ENCODE measurements at regions not wholly inside any gene's neighbourhood (a gene's known extent, or its start where the extent isn't known, plus 50 kb on each side); places are given as distances from the start of the nearest gene placed in this dataset.

- TF ChIP-seq EZH2 (IDR thresholded peaks at IDR 0.05; ENCODE audit: borderline replicate concordance, low read depth, low read length, severe bottlenecking) (no peak), CTCF (IDR thresholded peaks at IDR 0.05; ENCODE audit: borderline replicate concordance, extremely low read depth, low read length, poor library complexity, severe bottlenecking) (no peak)
These were observed 265.0 kb downstream of the XXYLT1 start for GRCh38 chr3:195005759-195006510.
